Lung (tissue), 11 donors: ENCODE measurements at regions not wholly inside any gene's neighbourhood (a gene's known extent, or its start where the extent isn't known, plus 50 kb on each side); places are given as distances from the start of the nearest gene placed in this dataset.

Experiments
- ATAC-seq: fragments of 200-7000 bp; cut with Tn5 transposase; one replicate; pipeline ENCODE4 v1.9.1; 2020; ENCODE audit warnings: moderate number of reproducible peaks; ENCODE audit not compliant: insufficient read depth, low FRiP score
- DNase-seq, 3 donors: peaks; one replicate each; pipeline ENCODE4 v3.0.0-alpha.2; 2013 to 2017
- H3K27ac ChIP-seq, 2 donors: one replicate each; pipeline ENCODE4 v1.5.1; 2013; ENCODE audit warnings: mild to moderate bottlenecking in 2 of 2, moderate library complexity in 2 of 2, control low read depth in 1 of 2, inconsistent platforms in 1 of 2, low read depth in 1 of 2, low read length in 1 of 2
- H3K27me3 ChIP-seq, 3 donors: one replicate each; pipeline ENCODE4 v1.5.1; 2013; ENCODE audit warnings: low read length in 2 of 3; ENCODE audit not compliant: control insufficient read depth in 3 of 3, insufficient read depth in 3 of 3
- H3K36me3 ChIP-seq, 4 donors: one replicate each; pipeline ENCODE4 v1.5.1; 2013; ENCODE audit warnings: low read length in 4 of 4, mild to moderate bottlenecking in 1 of 4, moderate library complexity in 1 of 4; ENCODE audit not compliant: control insufficient read depth in 4 of 4, insufficient read depth in 4 of 4
- H3K4me1 ChIP-seq, 5 donors: one replicate each; pipeline ENCODE4 v1.5.1; 2013; ENCODE audit warnings: low read length in 5 of 5, mild to moderate bottlenecking in 2 of 5, moderate library complexity in 1 of 5; ENCODE audit not compliant: control insufficient read depth in 5 of 5, insufficient read depth in 5 of 5
- H3K4me3 ChIP-seq: one replicate; pipeline ENCODE4 v1.5.1; 2013; ENCODE audit warnings: mild to moderate bottlenecking, control low read depth, moderate library complexity
- H3K9ac ChIP-seq, 2 donors: one replicate each; pipeline ENCODE4 v1.5.1; 2013; ENCODE audit warnings: low read length in 2 of 2, control low read depth in 1 of 2; ENCODE audit not compliant: insufficient read depth in 1 of 2
- H3K9me3 ChIP-seq, 4 donors: one replicate each; pipeline ENCODE4 v1.5.1; 2013; ENCODE audit warnings: low read length in 3 of 4, mild to moderate bottlenecking in 1 of 4, moderate library complexity in 1 of 4; ENCODE audit not compliant: control insufficient read depth in 4 of 4, insufficient read depth in 3 of 4
- WGBS, 2 donors: extraction: QIAGEN DNeasy Blood & Tissue Kit; methylation state at CpG; one replicate each; pipeline ENCODE4 v1.1.7; 2013; 5-methylcytosine and 5-hydroxymethylcytosine counted together
- TF ChIP-seq, protein P1 (sequence below): IDR thresholded peaks from 2 replicates; pipeline ENCODE4 v1.5.1; 2012; ENCODE audit warnings: mild to moderate bottlenecking; ENCODE audit errors: control extremely low read depth, extremely low read depth
- donor health status: control.
- donor health status: control.
- donor health status: Bipolar disorder and iron deficiency.
- donor health status: healthy.
- donor health status: DM: yes; HTN: yes; CAD: no.

DNA sequence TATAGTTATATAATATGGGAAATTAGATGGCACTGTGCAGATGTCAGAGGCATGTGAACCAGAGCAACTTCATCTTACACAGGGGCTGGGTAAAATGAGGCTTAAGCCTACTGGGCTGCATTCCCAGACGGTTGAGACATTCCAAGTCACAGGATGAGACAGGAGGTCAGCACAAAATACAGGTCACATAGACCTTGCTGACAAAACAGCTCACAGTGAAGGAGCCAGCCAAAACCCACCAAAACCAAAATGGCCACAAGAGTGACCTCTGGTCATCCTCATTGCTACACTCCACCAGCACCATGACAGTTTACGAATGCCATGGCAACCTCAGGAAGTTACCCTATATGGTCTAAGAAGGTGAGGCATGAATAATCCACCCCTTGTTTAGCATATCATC lies 479.4 kb downstream of the TLR4 start:
- DNase-seq, result no peak
- Histone ChIP-seq H3K4me1 (no peaks in the 10 kb centered on the region), H3K27ac (no peak overlapping the region), H3K4me3 (no peak overlapping the region), H3K27me3 (no peaks in the 10 kb centered on the region), H3K9me3 (no peaks in the 10 kb centered on the region), H3K36me3 (no peaks in the 10 kb centered on the region), H3K9ac (no peak overlapping the region)
- ATAC-seq, result no peak
- 86 to 88% methylated on average over 2 of the region's 2 CpGs for WGBS, 2 donors
- TF ChIP-seq, protein P1, sequence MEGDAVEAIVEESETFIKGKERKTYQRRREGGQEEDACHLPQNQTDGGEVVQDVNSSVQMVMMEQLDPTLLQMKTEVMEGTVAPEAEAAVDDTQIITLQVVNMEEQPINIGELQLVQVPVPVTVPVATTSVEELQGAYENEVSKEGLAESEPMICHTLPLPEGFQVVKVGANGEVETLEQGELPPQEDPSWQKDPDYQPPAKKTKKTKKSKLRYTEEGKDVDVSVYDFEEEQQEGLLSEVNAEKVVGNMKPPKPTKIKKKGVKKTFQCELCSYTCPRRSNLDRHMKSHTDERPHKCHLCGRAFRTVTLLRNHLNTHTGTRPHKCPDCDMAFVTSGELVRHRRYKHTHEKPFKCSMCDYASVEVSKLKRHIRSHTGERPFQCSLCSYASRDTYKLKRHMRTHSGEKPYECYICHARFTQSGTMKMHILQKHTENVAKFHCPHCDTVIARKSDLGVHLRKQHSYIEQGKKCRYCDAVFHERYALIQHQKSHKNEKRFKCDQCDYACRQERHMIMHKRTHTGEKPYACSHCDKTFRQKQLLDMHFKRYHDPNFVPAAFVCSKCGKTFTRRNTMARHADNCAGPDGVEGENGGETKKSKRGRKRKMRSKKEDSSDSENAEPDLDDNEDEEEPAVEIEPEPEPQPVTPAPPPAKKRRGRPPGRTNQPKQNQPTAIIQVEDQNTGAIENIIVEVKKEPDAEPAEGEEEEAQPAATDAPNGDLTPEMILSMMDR, result no peak

DNA sequence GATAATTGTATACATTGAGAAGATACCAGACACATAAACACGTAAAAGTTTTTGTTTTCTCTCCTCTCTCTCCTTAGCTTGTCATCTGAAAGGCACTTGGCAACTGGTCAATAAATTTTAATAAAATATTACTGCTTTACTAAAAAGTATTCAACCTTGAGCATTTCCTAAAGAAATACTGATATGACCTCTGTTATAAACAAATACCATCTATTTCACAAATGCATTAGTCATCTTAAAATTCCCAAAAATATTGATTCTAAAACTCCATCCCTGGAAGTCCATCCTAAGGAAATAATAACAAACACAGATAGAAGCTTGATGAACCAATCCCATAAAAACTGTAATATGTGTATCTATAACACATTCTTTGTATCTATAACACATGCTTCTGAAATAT lies 483.2 kb downstream of the TLR4 start:
- no peak for ATAC-seq
- no peak for DNase-seq
- Histone ChIP-seq H3K9me3 (peaks cover 0 to 4% (median 0%) of the 10 kb centered on the region in 4 donors), H3K27me3 (no peaks in the 10 kb centered on the region), H3K4me1 (no peaks in the 10 kb centered on the region), H3K9ac (no peak overlapping the region), H3K4me3 (no peak overlapping the region), H3K36me3 (no peaks in the 10 kb centered on the region), H3K27ac (no peak overlapping the region)
- whole genome bisulfite sequencing, 2 donors, result 66 to 74% methylated on average over 1 of the region's 1 CpG
- TF ChIP-seq, protein P1, result no peak

DNA sequence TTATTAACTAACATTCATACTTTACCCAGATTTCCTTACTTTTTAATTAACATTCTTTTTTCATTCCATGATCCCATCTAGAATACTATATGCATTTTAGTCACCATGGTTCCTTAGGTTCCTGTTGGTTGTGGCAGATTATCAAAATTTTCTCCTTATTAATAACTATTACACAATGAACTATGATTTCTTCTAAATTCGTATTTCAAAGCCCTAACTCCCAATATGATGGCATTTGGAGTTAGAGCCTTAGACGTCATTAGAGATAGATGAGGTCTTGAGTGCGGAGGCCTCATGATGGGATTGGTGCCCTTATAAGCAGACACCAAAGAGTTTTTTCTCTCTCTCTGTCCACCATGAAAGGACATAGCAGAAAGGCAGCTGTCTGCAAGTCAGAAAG lies 485.4 kb downstream of the TLR4 start:
- peaks cover 0 to 4% (median 2%) of the 10 kb centered on the region in 4 donors for H3K9me3 ChIP-seq
- 83 to 89% methylated on average over 3 of the region's 3 CpGs for WGBS, 2 donors
- no peaks in the 10 kb centered on the region for H3K36me3 ChIP-seq
- TF ChIP-seq, protein P1, result no peak
- no peaks in the 10 kb centered on the region for H3K4me1 ChIP-seq
- no peak overlapping the region for H3K9ac ChIP-seq
- DNase-seq (no peak), ATAC-seq (no peak)
- no peaks in the 10 kb centered on the region for H3K27me3 ChIP-seq
- H3K27ac ChIP-seq, result no peak overlapping the region
- H3K4me3 ChIP-seq, result no peak overlapping the region

DNA sequence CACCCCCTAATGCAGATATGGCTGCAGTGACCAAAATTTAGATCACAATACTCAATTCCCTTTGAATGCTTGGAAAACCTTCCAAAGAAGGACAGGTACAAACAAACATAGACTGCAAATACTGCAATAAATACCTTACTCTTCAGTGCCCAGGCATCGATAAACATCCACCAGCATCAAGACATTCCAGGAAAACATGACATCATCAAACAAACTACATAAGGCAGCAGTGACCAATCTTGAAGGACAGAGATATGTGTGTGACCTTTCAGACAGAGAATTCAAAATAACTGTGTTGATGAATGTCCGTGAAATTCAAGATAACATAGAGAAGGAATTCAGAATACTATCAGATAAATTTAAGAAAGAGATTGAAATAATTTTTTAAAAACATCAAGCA lies 488.6 kb downstream of the TLR4 start:
- 83 to 92% methylated on average over 2 of the region's 2 CpGs for WGBS, 2 donors
- no peak for ATAC-seq
- TF ChIP-seq, protein P1, result no peak

More for the DNA sequence above, 488.6 kb downstream of the TLR4 start:
- Histone ChIP-seq H3K9ac (no peak overlapping the region), H3K27ac (no peak overlapping the region), H3K27me3 (no peaks in the 10 kb centered on the region), H3K4me3 (no peak overlapping the region), H3K36me3 (no peaks in the 10 kb centered on the region), H3K9me3 (peaks cover 0 to 4% (median 2%) of the 10 kb centered on the region in 4 donors), H3K4me1 (no peaks in the 10 kb centered on the region)
- no peak for DNase-seq
